Stimulated activated CD4-positive, alpha-beta T cell treated with anti-CD3 and anti-CD28 coated beads, Interleukin-4, amount 100 ng/mL, for 48 hours (primary cell): ENCODE measurements at regions not wholly inside any gene's neighbourhood (a gene's known extent, or its start where the extent isn't known, plus 50 kb on each side); places are given as distances from the start of the nearest gene placed in this dataset.

Source experiments
- DNase-seq, 2 donors: peaks; one replicate each; pipeline ENCODE4 v3.0.0-alpha.2; 2020; ENCODE audit warnings: low read depth in 2 of 2

DNA sequence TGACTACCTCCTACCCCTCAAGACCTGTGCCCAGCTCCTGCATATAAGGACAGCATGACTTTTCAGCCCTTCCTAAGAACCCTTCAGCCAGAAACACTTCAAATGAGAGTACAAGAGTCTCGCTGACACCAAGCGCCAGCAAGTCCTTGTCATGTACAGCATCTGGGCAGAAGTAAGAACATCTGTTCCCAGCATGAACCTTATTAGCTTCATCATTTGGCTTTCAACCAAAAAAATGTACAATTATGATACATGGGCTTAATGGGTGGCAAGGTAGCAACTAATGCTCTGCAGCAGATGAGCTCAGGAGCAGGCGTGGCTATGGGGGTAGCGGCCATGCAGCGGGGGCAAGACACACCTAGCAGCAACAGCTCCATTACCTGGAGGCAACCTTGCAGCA is 487.6 kb downstream of the COG6 start:
- DNase-seq = no peak

DNA sequence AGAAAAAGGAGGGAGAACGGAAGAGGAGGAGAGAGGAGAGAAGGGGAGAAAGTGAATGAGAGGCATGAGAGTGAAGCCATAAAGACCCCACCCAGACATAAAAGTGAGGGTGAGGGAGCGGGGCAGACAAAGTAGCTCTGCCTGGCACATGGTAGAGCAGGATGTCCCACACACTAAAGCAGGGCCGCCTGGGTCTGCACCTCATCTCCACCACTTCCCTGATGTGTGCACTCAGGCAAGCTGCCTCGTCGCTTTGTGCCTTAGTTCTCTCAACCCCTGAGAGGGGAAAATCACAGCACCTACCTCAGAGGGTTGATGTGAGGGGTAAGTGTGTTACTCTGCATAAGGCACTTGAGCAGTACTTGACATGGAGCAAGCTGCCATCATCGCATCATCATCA is 488.1 kb downstream of the COG6 start:
- DNase-seq = no peak

DNA sequence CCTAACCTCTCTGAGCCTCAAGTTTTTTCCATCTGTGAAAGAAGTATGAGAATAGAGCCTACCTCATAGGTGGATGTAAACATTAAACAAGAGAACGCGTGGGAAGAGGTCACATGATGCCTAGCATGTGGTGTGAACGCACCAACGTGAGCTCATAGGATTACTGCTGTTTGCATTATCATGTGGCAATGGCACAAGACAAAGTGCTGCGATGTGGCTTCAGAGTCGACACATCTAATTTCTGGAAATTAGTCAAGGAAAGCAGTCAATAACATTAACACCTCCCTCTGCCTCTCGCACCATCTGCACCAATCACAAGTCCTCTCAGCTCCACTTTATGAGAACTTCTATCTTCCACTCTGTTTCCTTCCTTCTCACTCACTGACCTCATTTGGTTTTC is 489.7 kb downstream of the COG6 start:
- DNase-seq = peak in 1 of 2 donors; percentile 28

DNA sequence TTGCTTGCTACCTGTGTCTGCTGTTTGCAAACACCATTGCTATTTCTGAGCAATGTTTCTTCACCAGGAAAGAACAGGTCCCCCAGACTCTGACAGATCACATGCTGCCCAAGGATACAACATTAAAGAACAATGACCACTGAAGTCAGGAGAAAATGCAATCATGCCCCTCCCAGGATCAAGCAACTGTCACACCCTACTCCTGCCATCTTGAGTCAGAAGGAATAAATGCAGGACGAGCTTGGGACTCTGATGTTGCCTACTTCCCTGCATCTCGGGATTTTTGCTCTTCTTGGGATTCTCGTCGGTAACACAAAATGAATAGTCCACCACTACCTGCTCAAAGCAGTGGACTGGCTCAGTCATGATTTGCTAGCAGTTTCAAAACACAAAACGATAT is 490.6 kb downstream of the COG6 start:
- no peak for DNase-seq

DNA sequence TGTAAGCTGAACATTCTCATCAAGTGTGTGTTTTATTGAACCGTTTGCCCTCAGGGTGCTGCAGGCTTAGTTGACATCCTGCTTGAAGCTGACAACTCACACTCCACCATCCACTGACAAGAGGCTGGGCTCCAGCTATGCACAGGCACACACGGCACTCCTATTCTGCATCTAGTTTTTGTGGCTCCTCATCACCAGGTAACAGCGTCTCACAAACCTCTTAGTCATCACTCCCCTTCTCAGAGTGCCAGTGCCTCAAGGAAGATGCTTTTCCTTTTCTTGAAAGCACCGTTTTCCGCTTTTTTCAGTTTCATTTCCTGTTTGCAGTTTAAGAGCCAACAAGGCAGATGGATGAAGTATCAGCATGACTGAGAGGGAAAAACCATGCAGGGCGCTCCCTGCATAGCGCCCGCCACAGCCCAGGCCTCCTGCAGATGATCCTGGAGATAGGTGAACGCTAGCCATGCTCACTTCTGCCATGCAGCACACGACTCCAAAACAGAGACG is 491.2 kb downstream of the COG6 start:
- DNase-seq = no peak

DNA sequence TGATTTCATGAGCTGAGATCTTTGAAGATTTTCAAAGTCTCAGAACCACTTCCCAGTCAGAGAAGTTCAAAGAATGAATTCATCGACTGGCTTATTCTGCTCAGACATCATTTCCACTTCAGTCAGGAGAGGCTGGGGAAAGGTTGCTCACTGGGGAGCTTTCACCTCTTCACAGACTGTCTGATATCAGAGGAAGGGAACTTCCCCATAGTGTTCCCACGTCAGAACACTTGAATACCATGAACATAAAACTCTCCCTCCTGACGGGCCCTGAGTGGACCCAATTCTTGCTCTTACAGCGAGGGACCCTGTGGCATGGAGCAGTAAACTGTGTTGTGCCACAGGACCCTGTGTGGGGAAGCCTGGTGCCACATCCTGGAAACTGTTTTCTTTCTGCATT is 492.6 kb downstream of the COG6 start:
- DNase-seq = peak in 1 of 2 donors; percentile 27

DNA sequence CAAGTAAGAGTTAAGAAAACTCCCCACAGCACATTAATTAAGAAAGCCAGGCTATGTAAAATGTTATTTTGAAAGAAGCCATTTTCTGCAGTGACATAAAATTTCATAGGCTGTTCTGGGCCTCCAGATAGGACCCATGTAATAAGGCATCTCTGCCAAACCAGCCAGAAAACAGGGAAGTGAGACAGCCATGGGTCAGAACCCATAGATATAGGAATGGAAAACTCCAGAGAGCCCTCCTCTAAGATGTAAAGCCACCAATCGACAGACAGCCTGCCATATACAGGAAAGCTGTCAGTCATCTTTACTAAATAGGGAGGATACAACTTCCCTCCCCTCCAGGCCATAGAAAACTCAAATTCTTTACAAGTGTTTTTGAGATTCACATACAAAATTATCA is 493.3 kb downstream of the COG6 start:
- DNase-seq = no peak

DNA sequence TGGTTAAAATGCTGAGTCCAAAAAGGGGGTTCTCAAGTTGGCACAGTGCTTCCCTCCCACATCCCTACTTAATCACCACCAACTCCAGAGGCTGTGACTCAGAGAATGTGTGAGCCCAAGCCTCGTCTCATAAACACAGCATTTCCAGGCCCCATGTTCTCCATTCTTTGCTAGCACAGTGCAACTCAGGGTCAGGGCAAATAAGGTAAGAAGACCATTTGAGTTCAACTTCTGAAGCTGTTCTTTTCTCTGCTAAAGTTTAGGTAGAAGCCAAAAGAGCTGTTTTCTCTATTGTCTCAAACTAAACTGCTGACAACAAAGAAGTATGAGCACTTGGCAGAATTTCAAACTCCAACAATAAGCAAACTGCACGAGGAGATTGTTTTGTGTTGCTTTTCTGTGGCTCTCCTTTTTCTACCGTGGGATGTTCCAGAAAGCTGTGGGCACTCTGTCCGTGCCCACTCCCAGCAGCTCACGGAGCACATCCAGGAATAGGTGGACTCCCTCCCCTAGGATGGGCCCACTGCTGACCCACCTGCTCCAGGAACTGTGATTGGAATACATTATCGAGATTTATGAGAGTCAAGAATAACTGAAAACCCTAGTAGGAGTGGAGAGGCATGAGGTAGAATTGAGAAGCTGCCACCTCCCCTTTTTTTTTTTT is 494.3 kb downstream of the COG6 start:
- no peak for DNase-seq

DNA sequence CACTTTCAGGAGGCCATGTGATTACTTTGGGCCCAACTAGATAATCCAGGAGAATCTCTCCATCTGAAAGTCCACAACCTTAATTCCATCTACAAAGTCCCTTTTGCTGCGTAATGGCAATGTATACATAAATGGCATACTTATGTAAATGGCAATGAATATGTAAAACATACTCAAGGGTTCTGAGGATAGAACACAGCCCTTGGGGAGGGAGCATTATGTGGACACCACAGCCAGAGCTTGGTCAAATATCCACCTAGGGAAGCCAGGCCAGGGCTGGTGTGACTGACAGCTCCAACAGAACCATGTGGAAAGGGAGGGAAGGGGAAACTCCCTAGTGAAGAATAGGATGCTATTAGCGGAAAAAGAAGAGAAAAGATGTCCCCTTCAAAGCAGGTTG is 496.2 kb downstream of the COG6 start:
- no peak for DNase-seq

DNA sequence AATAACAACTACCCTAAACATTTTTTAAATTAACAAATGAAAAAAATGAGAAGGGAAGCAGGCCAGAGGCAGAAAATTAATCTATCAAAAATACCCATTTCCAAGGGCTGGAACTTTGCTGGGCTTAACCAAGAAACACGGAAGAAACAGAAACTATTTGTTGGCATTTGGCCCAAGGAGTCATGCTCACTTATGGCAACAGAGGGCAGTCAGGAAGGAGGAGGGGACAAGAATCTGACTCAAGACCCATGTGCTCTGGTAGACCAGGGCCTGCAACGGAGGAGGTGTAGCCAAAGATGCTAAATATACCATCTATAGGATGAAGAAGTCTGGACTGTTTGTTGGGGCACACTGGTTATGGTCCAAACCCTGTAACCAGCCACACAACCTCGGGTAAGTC is 496.7 kb downstream of the COG6 start:
- DNase-seq = no peak

DNA sequence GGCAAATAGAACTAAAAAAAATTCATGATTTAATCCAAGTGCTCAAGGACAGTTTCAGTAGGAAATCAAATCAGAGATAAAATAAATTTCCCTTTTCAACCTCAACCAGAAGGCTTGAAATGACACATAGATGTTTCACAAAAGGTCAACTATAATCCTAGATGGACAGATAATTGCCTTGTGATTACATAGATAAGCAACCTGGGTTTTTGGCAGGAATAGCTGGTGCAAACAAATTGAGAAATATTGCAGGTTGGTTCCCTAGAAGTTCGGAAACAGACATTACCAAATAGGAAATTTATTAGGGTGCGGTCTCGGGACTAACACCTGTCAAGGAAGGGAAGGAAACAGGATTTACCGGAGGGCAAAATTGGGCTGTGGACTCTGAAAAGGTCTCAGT is 497.5 kb downstream of the COG6 start:
- no peak for DNase-seq

DNA sequence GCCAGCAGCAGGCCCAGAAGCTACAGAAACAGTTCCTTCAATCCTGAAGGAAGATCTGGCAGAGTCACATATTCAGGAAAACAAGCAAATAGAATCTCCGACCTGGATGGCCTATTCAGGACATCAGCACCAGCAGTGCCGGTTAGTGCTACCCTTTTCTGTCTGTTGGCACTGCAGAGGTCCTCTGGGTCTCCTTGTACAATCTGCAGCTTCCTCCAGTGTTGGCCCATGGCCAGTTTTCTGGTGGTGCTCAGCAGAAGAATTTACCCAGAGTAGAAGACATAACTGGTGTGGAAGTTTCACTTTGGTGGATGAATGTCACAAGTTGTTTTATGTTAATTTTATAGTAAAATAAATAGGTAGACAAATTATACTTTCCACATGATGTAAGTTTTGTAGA is 498.1 kb downstream of the COG6 start:
- DNase-seq = no peak

DNA sequence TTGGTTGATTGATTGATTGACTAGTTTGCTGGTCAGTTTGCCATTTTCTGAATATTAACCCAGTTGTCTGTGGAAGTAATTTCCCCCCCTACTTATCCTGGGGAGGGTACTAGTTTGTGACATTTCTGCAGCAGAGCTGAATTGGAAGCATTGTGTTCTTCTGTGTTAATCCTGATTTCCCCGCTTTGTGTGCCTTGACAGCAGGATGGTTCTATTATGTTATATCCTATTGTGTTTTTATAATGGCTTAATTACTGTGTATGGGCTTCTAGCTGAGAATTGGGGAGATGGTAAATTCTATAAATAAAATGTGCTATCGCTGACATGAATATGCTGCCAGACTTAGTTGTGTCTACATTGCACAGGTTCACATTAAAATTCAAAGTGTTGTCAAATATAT is 499.7 kb downstream of the COG6 start:
- no peak for DNase-seq

DNA sequence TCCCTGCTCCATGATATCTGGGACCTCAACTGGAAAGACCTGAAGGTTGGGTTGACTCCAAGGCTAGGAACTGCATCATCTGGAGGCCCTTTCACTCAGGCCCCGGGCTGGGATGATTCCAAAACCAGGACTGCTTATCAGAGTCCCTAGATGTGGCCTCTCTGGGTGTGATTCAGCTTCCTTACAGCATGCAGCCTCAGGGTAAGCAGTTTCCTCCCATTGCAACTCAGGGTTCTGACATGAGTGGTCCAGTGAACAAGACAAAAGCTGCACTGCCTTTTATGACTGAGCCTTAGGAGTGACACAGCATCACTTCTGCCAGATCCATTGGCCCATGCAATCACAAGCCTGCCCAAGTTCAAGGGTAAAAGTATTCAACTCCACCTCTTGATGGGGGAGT is 502.8 kb downstream of the COG6 start:
- no peak for DNase-seq

DNA sequence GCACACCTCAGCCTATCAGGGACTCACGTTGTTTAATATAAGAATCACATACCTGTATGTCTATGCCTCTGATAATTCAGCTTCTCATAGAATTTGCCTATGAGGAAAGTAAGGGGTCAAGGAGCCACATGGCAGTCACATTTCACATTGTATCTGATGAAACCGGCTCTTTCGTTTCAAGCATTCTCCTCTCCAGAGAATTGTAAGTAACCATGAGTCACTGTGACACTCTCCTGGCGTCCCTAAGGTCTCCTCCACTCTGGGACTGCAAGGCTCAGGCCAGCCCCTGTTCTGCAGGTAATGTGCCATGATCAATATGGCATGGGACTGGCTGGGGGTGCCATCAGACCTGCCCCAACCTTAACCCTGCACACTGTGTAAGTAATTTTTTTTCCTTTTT is 503.3 kb downstream of the COG6 start:
- DNase-seq = no peak

DNA sequence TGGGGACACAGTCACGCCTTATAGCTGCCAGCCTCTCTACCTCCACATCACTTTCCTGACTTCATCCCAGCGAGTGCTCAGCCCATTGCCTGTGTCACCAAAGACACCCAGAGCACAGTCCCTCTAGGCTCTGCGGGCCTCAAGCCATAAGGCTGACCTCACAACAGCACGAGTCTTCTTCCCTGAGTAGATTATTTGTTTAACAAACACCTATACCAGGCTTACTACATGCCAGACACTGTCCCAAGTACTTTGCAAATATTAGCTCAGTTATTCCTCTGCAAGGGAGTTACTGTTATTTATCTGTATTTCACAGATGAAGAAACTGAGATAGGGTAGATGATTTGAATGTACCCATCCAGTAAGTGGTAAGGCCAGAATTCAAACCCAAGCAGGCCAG is 504.3 kb downstream of the COG6 start:
- DNase-seq = no peak

DNA sequence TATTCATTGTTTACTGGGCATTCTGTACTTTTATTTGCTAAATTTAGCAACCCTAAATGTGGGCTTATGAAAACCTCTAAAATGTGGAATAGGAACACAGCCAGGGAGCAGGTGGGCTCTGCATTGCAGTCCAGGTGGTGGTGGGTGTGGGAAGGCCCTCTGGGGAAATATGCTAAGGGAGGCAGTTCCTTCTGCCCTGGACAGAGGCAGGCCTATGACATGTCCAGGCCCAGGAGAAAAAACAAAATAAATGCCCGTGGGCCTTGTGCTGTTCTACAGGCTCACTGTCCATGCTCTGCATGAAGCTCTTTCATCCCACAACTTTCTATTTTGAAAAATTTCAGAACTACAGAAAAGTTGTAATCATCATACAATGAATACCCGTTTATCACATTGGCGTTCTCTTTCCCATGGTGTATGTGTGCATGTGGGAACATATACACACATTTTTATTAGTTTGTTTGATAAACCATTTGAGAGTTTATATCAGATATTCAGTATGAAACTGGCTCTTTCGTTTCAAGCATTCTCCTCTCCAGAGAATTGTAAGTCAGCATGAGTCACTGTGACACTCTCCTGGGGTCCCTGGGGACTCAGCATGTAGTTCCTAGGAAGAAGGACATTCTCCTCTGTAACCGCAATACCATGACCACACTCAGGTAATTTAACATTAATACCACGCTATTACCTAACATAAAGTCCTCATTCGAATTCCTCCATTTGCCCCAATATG is 505.3 kb downstream of the COG6 start:
- no peak for DNase-seq

DNA sequence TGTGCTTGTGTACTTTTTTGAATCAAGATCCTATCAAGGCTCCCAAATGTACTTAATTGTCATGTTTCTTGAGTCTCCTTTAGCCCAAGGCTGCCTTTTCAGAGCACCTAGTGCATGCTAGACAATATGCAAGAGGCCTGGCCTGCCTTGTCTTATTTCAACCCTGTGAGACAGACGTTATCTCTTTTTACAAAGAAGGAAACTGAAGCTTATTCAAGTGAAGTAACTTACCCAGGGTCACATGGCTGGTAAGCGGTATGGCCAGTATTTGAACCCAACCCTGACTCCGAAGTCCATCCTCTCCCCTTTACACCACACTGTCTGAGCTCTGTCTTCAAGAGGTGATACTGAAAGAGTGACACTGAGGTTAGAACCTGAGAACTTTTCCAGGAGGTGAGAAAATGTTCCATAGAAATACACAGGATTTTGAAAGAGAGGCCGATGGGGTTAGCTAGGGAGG is 505.1 kb downstream of the FOXO1 start:
- DNase-seq = no peak

DNA sequence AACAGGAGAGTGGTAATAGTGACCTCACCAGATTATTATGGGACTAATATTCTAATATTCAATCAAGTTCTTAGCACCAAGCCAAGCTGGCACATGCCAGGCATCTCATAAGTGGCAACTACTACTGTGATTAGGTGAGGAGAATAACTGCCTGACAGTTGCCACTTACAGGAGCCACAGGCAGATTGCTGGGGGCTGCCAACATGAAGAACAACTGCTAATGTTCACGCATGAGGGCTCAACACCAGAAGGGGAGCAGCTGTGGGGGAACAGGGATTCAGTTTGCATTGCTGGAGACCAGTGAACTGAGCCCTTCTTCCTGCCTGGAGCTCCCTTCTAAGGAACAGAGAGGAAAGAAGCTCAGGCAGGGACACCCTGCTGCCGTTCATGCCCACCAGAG is 504.5 kb downstream of the FOXO1 start:
- DNase-seq = no peak

DNA sequence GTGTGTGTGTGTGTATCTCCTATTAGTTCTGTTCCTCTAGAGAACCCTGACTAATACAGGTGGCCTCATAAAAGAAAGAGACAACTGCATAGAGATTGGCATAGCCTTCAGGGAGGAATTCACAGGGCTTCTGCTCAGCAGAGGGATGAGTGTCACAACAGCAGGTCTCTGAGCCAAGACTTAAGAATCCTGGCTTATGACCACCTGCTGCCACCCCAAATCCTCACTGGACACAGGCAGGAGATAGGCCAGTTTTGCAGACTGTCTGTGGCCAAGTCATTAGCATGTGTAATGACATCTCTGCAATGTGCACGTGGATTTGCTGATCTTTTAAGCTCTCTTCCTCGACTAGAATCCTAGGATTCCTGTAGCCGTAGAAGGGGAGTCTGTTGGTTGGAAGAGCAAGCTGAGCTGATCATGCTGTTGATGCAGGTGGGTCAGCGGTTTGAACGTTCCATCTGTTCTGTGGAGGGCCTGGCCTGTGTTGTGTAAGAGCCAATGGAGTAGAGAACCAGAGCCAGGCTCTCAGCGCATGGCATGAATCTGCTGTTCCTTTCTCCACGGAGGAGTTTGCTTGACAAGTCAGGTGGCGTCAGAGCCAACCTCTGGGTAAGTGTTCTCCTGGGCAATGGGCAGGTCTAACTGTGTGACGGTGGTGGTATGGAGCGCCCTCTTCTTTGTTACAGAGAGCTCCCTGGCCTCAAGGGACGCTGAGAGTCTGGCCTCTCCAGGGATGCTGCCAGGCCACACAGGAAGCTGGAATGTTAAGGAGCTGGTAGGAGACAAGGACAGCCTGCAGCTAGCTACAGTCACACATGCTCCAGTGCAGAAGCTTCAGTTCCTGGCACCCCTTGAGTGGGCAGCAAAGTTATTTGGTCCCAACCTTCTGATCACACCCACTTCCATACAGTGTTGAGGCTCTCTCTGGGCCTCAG is 503.1 kb downstream of the FOXO1 start:
- no peak for DNase-seq

DNA sequence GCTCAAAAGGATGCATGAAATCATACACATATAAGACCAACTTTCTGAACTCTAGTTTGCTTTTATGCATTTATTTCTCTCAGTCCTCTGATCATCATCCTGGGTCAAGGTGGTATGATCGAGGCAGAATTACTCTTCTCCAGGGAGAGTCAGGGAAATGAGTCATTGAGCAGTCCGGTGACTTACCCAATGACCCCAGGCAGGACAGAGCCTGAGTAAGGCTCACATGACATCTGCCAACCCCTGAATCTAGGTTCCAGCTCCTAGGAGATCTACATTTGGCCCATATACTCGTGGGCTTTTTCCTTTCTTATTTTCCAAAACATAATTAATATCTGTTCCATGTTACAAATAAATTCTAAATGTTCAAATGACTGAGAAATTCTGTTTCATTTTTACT is 502.3 kb downstream of the FOXO1 start:
- DNase-seq = no peak

DNA sequence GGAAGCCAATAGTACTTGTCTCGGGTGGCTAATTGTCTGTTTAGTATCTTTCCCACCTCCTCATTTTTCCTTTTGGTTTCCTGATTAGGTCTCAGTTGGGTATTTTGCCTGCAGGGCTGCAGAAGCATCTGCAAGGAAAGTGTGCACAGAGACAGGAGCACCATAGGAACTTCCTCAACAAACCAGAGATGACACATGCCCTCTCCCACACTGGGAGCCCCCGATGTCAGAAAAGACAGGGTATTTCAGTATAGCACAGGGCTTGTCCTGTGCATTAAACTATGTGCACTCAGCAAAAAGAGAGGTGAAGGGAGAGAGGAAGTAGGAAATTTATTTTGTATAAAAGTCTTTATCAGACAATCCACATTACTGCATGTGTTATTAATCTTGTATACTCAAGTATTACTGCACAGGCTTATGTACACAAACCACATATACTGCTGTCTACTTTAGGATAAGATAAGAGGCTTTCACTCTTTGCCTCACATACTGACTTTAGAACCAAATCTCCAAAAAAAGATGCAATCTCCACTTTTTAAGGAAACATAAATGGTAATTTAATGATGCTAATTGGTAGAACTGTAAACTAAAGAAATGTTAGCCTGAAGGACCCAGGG is 501.0 kb downstream of the FOXO1 start:
- DNase-seq = no peak
